Head of caudate nucleus (tissue), 42 donors: ENCODE measurements at regions not wholly inside any gene's neighbourhood (a gene's known extent, or its start where the extent isn't known, plus 50 kb on each side); places are given as distances from the start of the nearest gene placed in this dataset.
"Not testable (repeated sequence)": the region's sequence is repeated elsewhere in the genome, so short reads cannot be mapped to it uniquely, and the experiment has no call there.

Experiments used
- DNase-seq, 42 donors: peaks; one replicate each; pipeline versions ENCODE4 v3.0.0 to v3.0.0-alpha.2; 2020 to 2021; ENCODE audit warnings: mixed read lengths in 7 of 42
- intact Hi-C: fragments of 100-400 bp; cut with DNase I; formaldehyde crosslinking; loops from one replicate; pipeline ENCODE4 v1.15.0; 2022

GRCh38 chrX:87067795-87068369 lies 449.7 kb upstream of the KLHL4 start:
- intact Hi-C loops = no loop called here
- DNase-seq = no peak

- intact Hi-C loops = no loop called here
- no peak for DNase-seq
Observed at GRCh38 chrX:87078231-87078630, 439.4 kb upstream of the KLHL4 start.

- intact Hi-C loops = no loop called here
Observed at GRCh38 chrX:87098477-87098876, 419.1 kb upstream of the KLHL4 start.

GRCh38 chrX:87105131-87105530 lies 412.5 kb upstream of the KLHL4 start:
- intact Hi-C loops = no loop called here

More at GRCh38 chrX:87098477-87098876, 419.1 kb upstream of the KLHL4 start:
- DNase-seq = no peak

GRCh38 chrX:87110142-87110541 lies 407.5 kb upstream of the KLHL4 start:
- DNase-seq = no peak
- intact Hi-C loops = no loop called here

More at GRCh38 chrX:87105131-87105530, 412.5 kb upstream of the KLHL4 start:
- no peak for DNase-seq

- intact Hi-C loops = no loop called here
- no peak for DNase-seq
Observed at GRCh38 chrX:87140800-87141483, 376.7 kb upstream of the KLHL4 start.

- DNase-seq = peak in 1 of 42 donors; percentile 2
- intact Hi-C loops = no loop called here
Observed at GRCh38 chrX:87160435-87161010, 357.1 kb upstream of the KLHL4 start.

GRCh38 chrX:87167841-87168240 lies 349.8 kb upstream of the KLHL4 start:
- intact Hi-C loops = no loop called here

GRCh38 chrX:87178009-87178408 lies 339.6 kb upstream of the KLHL4 start:
- DNase-seq, intact Hi-C loops: not testable (repeated sequence)

More at GRCh38 chrX:87167841-87168240, 349.8 kb upstream of the KLHL4 start:
- DNase-seq = no peak
